ENCODE measurements at regions not wholly inside any gene's neighbourhood (a gene's known extent, or its start where the extent isn't known, plus 50 kb on each side); places are given as distances from the start of the nearest gene placed in this dataset.

GRCh38 chr3:195010551-195011100, 260.3 kb downstream of the XXYLT1 start:
- Histone ChIP-seq H3K79me2 (replicated peaks; ENCODE audit: insufficient read depth, low read length) (no peaks in the 10 kb centered on the region), H4K20me1 (ENCODE audit: insufficient read depth) (no peaks in the 10 kb centered on the region), H3K9me2 (ENCODE audit: insufficient read depth, low read length) (no peaks in the 10 kb centered on the region), H3K4me2 (ENCODE audit: low read length) (no peak overlapping the region), H3K27me3 (ENCODE audit: insufficient read depth, low read depth, low read length) (no peaks in the 10 kb centered on the region), H3K36me3 (ENCODE audit: insufficient read depth, low read length) (no peaks in the 10 kb centered on the region), H2AFZ (ENCODE audit: low read depth, low read length) (no peak overlapping the region), H3K27ac (ENCODE audit: low read length) (no peak overlapping the region), H3K4me3 (ENCODE audit: low read length) (no peak overlapping the region), H3K9ac (ENCODE audit: low read length) (no peak overlapping the region), H3F3A (ENCODE audit: insufficient read depth, low read length, poor library complexity, severe bottlenecking) (no peaks in the 10 kb centered on the region), H3K9me3 (ENCODE audit: low read length) (no peaks in the 10 kb centered on the region)
- TF ChIP-seq REST (IDR thresholded peaks at IDR 0.05; ENCODE audit: borderline replicate concordance) (no peak), POLR2AphosphoS5 (IDR thresholded peaks at IDR 0.05) (no peak), CTCF (IDR thresholded peaks at IDR 0.05; ENCODE audit: poor library complexity, severe bottlenecking) (no peak), EZH2 (IDR thresholded peaks at IDR 0.05; ENCODE audit: borderline replicate concordance, insufficient read depth, low read length, poor library complexity, severe bottlenecking) (no peak), TAF1 (IDR thresholded peaks at IDR 0.05; ENCODE audit: low read depth) (no peak), RAD21 (conservative IDR thresholded peaks at IDR 0.05) (no peak), MXI1 (conservative IDR thresholded peaks at IDR 0.05; ENCODE audit: poor library complexity, severe bottlenecking) (no peak), SMC3 (conservative IDR thresholded peaks at IDR 0.05; ENCODE audit: poor library complexity) (no peak), EP300 (conservative IDR thresholded peaks at IDR 0.05; ENCODE audit: poor library complexity, severe bottlenecking) (no peak)

- H3K9me2 ChIP-seq (ENCODE audit: insufficient read depth, low read length): no peaks in the 10 kb centered on the region
- H3K9me3 ChIP-seq (ENCODE audit: low read length): no peaks in the 10 kb centered on the region
- no peak overlapping the region for H3K4me3 ChIP-seq (ENCODE audit: low read length)
- H3F3A ChIP-seq (ENCODE audit: insufficient read depth, low read length, poor library complexity, severe bottlenecking): no peaks in the 10 kb centered on the region
- H3K27me3 ChIP-seq (ENCODE audit: insufficient read depth, low read depth, low read length): no peaks in the 10 kb centered on the region
- TF ChIP-seq TAF1 (IDR thresholded peaks at IDR 0.05; ENCODE audit: low read depth): no peak
- no peak for TF ChIP-seq EZH2 (IDR thresholded peaks at IDR 0.05; ENCODE audit: borderline replicate concordance, insufficient read depth, low read length, poor library complexity, severe bottlenecking)
- no peak for TF ChIP-seq EP300 (conservative IDR thresholded peaks at IDR 0.05; ENCODE audit: poor library complexity, severe bottlenecking)
- TF ChIP-seq POLR2AphosphoS5 (IDR thresholded peaks at IDR 0.05): no peak
- no peak for TF ChIP-seq REST (IDR thresholded peaks at IDR 0.05; ENCODE audit: borderline replicate concordance)
- no peak for TF ChIP-seq RAD21 (conservative IDR thresholded peaks at IDR 0.05)
- no peak for TF ChIP-seq SMC3 (conservative IDR thresholded peaks at IDR 0.05; ENCODE audit: poor library complexity)
- TF ChIP-seq CTCF (IDR thresholded peaks at IDR 0.05; ENCODE audit: poor library complexity, severe bottlenecking): no peak
- TF ChIP-seq MXI1 (conservative IDR thresholded peaks at IDR 0.05; ENCODE audit: poor library complexity, severe bottlenecking): no peak
- no peak overlapping the region for H3K9ac ChIP-seq (ENCODE audit: low read length)
- no peak overlapping the region for H3K4me2 ChIP-seq (ENCODE audit: low read length)
- H3K79me2 ChIP-seq (replicated peaks; ENCODE audit: insufficient read depth, low read length): no peaks in the 10 kb centered on the region
- no peak overlapping the region for H3K27ac ChIP-seq (ENCODE audit: low read length)
- no peak overlapping the region for H2AFZ ChIP-seq (ENCODE audit: low read depth, low read length)
- no peaks in the 10 kb centered on the region for H3K36me3 ChIP-seq (ENCODE audit: insufficient read depth, low read length)
- no peaks in the 10 kb centered on the region for H4K20me1 ChIP-seq (ENCODE audit: insufficient read depth)
These were observed 259.6 kb downstream of the XXYLT1 start for GRCh38 chr3:195011231-195011834.
